DND-41 (cell line): ENCODE measurements at regions not wholly inside any gene's neighbourhood (a gene's known extent, or its start where the extent isn't known, plus 50 kb on each side); places are given as distances from the start of the nearest gene placed in this dataset.

Source experiments
- EZH2 ChIP-seq: IDR thresholded peaks from 3 replicates; pipeline ENCODE4 v1.6.1; 2012; ENCODE audit warnings: borderline replicate concordance, low read depth, mild to moderate bottlenecking, moderate library complexity, low read length, inconsistent platforms; ENCODE audit not compliant: severe bottlenecking
- TF ChIP-seq, protein P1 (sequence below): IDR thresholded peaks from 2 replicates; pipeline ENCODE4 v1.5.1; 2012; ENCODE audit warnings: borderline replicate concordance, low read length, moderate library complexity, mild to moderate bottlenecking; ENCODE audit not compliant: poor library complexity, severe bottlenecking; ENCODE audit errors: extremely low read depth

DNA sequence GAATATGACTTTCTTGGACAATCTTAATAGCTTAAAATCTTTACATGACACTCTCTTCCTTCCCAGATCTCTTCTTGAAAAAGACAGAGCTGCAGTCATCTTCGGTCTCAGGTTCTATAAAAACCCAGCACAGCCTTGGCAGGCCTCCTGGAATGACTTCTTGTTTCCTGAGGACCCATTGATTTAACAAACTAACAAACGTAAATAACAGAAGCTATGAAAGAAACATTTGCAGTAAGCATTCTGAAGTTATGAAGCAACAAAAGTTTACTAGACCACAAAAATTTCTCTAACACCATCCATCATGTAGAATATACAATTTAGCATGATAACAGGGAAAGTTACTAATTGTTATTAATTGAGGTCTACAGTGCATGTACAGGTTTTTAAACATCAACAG is 62.8 kb upstream of the STARD13 start:
- TF ChIP-seq, protein P1, sequence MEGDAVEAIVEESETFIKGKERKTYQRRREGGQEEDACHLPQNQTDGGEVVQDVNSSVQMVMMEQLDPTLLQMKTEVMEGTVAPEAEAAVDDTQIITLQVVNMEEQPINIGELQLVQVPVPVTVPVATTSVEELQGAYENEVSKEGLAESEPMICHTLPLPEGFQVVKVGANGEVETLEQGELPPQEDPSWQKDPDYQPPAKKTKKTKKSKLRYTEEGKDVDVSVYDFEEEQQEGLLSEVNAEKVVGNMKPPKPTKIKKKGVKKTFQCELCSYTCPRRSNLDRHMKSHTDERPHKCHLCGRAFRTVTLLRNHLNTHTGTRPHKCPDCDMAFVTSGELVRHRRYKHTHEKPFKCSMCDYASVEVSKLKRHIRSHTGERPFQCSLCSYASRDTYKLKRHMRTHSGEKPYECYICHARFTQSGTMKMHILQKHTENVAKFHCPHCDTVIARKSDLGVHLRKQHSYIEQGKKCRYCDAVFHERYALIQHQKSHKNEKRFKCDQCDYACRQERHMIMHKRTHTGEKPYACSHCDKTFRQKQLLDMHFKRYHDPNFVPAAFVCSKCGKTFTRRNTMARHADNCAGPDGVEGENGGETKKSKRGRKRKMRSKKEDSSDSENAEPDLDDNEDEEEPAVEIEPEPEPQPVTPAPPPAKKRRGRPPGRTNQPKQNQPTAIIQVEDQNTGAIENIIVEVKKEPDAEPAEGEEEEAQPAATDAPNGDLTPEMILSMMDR, result no peak
- TF ChIP-seq EZH2, result no peak
